Uterus (tissue), 2 donors: ENCODE measurements at regions not wholly inside any gene's neighbourhood (a gene's known extent, or its start where the extent isn't known, plus 50 kb on each side); places are given as distances from the start of the nearest gene placed in this dataset.

ENCODE experiments used
- CTCF ChIP-seq, 4 experiments: fragments of 200-600 bp in 2 of 4; fragments of 450-650 bp in 2 of 4; sonication (generic) in 2 of 4; IDR thresholded peaks; one replicate each; pipeline ENCODE4 v1.5.1; 2016 to 2019; ENCODE audit warnings: antibody characterized with exemption in 4 of 4, mild to moderate bottlenecking in 2 of 4, moderate library complexity in 1 of 4
- POLR2A ChIP-seq, 2 donors: fragments of 450-650 bp; IDR thresholded peaks; one replicate each; pipeline ENCODE4 v1.6.1; 2016; ENCODE audit warnings: antibody characterized with exemption in 2 of 2, mild to moderate bottlenecking in 1 of 2, moderate library complexity in 1 of 2

DNA sequence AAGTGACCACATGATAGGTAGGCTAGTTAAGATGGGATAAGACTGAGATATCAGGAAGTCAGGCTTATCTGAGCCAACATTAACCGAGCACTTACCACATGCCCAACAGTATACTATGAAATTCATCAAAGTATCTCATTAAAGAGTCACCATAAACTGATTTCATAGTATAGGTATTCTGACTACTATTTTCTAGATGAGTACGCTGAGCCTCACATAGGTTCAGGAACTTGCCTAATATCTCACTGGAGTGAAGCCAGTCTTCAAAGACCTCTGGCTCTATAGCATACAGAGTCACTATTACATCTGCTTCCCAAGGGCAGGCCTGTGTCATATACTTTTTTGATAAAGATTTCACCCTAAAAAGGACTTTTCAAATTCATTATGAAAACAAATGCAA is 115.6 kb upstream of the NGF start:
- TF ChIP-seq CTCF (IDR thresholded peaks at IDR 0.05): no peak
- TF ChIP-seq POLR2A (IDR thresholded peaks at IDR 0.05): no peak
